K562 (cell line): ENCODE measurements at regions not wholly inside any gene's neighbourhood (a gene's known extent, or its start where the extent isn't known, plus 50 kb on each side); places are given as distances from the start of the nearest gene placed in this dataset.

Source experiments
- ZNF830 ChIP-seq: fragments of 250-450 bp; sonication (Bioruptor Pico); IDR thresholded peaks from 2 replicates; pipeline ENCODE4 v1.5.0; 2021; ENCODE audit warnings: mild to moderate bottlenecking
- ZZZ3 ChIP-seq: fragments of 450-650 bp; IDR thresholded peaks from 2 replicates; pipeline ENCODE4 v1.6.1; 2016; ENCODE audit warnings: antibody characterized with exemption, mild to moderate bottlenecking, moderate library complexity

GRCh38 chr11:82356316-82356715 is 377.3 kb downstream of the FAM181B start:
- TF ChIP-seq ZNF830, result no peak
- TF ChIP-seq ZZZ3, result no peak
